DMS53 (cell line): ENCODE measurements at regions not wholly inside any gene's neighbourhood (a gene's known extent, or its start where the extent isn't known, plus 50 kb on each side); places are given as distances from the start of the nearest gene placed in this dataset.
"Not testable (repeated sequence)": the region's sequence is repeated elsewhere in the genome, so short reads cannot be mapped to it uniquely, and the experiment has no call there.

ENCODE experiments used
- DNase-seq: peaks from one replicate; lab custom pipeline; 2025; lab: John Stamatoyannopoulos, UW

DNA sequence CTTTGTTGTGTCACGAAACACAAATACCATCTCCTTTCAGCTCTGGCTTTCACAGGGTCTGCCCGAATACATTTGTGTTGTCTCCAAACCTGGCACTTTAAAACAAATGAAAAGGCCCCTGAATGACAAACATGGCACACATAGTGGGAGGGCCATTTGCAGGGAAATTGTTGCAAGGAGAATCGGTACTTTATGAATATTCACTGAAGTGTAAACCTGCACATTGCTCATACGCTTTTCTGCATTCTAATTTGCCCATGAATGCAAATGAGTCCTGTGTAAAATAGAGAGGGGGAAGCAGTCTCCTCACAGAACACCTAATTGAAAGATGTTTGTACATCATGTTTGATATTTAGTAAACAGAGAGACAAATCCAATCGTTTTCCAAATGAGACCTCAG lies 82.7 kb upstream of the PCDH8 start:
- no peak for DNase-seq

- DNase-seq = no peak
These were observed 81.4 kb upstream of the PCDH8 start for GRCh38 chr13:52929846-52930245.

- DNase-seq = no peak
These were observed 78.5 kb upstream of the PCDH8 start for GRCh38 chr13:52926971-52927370.

- DNase-seq = no peak
These were observed 77.4 kb upstream of the PCDH8 start for GRCh38 chr13:52925775-52926285.

DNA sequence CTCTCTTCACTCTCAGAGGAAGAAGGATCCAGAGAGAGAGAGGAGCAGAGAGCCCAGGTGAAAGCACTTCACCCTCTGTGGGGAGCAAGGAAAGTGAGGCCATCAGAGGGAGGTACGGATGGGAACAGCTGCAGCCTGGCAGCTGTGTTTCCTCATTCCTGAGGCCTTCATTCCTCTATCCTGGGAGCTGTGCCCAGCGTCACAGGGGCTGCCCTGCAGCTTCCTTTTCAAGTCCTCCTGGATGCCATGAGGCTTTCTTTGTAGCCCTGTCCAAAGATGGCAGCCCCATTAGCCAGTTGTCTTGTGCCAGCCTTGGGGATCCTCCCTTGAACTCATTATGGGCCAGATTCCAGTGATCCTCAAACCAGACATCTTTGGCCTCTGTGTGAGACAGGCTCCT lies 76.8 kb upstream of the PCDH8 start:
- DNase-seq = no peak

GRCh38 chr13:52924289-52925148 lies 76.1 kb upstream of the PCDH8 start:
- DNase-seq = no peak

DNA sequence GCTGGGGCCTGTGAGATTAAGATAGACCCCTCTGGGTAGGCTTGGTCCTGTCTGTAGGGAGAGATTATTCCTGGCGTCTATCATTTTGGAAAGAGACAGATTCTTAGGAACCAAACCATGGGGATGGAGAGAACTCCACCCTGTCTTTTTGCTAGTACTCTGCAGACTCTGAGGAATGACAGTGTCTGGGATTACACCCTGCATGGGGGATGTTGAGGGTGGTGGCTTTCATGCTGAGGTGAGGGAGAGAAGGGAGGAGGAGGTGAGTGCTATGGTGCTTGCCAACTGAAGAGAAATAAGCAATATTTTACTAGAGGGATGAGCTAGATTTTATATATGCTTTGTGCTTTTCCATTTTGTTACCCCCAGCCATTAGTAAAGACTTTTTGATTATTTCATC lies 74.5 kb upstream of the PCDH8 start:
- no peak for DNase-seq

DNA sequence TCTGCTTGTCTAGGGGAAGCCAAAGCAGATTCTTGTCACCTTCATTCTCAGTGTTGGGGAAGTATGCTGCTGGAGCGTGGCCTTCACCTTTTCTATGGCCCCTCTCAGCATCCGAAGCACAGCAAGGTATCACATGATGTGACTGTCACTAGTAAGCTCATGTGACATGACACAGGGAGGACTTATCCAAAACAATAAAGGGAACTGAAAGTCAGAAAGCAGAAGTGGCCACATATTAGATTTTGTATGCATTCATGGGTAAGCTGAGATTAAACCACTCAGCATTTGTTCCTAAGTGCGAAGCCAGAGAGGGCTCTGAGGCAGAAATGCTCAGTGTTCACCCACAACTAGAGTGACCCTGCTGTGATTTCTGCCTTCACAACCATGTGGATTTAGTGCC lies 72.8 kb upstream of the PCDH8 start:
- DNase-seq = no peak

DNA sequence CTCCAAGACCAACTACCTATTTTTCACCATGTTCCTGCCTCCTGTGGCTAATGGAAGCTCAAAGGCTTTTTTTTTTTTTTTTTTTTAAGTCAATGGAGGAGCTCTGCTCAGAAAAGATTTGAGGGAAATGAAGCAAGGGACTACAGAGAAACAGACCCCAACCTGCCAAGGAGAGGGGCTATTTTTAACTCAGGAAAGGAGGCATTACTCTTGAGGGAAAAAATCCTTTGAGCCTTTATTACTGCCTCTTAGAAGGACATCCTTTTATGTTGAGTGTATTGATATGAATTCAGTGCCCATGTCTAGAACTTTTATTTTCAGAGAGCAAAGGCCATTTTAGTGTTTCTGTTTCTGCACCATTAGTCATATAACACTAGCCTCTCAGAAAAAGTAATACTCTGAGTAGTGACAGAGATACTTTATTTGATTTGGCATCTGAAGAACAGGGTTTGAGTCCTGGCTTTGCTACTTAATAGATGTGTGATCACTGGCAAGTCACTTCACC lies 68.1 kb upstream of the PCDH8 start:
- no peak for DNase-seq

DNA sequence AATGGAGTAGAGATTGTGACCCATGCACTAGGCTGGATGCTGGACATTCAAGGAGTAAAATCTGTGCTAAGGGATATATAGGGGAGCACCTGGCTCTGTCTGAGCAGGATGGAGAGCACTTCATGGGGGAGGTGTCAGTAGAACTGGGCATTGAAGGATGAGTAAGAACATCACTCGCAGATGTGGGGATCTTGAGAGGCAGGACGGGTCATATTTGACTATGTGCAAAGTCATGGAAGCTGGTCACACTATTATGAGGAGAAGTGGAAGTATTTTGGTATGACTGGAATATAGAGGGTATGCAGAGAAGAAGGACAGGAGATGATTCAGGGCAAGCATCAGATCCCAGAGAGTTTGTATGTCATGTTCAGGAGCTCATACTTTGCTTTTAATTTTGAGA lies 62.9 kb upstream of the PCDH8 start:
- DNase-seq = no peak

GRCh38 chr13:52910318-52910717 lies 61.9 kb upstream of the PCDH8 start:
- not testable (repeated sequence) for DNase-seq

DNA sequence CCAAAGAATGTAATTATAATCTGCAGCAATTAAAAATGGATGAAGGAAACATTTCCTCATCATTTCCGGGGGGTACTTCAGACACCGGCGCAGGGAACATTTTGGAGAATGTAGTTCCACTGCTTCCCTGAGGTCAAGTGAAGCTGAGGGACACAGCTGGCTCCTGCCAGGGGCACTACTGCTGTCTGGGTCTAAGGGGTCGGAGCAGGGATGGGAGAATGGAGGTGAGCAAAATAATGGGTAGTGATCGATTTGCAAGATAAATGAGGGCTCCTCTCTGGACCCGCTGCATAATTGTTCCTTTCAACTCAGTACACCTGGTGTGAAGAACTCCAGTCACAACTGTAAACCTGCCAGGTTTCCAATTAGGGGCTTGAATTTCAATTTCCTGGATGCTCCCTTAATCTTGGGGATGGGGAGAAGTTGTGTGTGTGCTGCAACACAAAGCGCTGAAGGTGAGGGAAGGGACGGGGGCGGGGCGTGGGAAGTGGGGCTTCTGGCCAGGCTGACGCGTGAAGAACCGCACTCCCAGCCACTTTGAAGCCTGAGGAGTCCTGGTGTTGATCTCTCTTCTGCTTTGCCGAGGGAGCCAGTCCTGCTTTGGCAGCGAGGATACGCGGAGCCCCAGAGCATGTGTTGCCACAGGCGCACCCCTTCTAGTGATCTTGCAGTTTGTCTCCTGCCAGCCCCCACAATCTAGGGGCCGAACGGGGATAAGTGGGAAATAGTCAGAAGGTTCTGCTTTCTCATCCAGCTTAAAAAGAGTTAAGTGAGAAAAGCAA lies 57.9 kb upstream of the PCDH8 start:
- DNase-seq = no peak

DNA sequence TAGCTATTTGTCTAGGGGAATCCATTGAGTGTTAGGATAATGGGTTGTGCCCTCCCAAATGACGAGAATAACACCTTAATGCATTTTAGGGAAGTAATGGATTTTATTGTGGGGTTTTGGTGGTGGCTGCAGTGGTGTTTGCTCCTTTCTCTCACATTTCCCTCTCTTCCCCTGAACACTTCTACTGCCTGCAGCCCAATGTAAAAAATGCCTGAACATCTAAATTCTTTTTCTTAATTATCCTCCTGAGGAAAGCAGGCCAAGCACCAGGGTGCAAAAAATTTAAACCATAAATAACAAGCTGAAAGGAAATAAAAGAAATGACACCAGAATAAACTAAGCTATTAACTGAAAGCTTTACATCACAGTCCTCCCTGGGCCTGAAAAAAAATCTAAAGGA lies 57.3 kb upstream of the PCDH8 start:
- no peak for DNase-seq

DNA sequence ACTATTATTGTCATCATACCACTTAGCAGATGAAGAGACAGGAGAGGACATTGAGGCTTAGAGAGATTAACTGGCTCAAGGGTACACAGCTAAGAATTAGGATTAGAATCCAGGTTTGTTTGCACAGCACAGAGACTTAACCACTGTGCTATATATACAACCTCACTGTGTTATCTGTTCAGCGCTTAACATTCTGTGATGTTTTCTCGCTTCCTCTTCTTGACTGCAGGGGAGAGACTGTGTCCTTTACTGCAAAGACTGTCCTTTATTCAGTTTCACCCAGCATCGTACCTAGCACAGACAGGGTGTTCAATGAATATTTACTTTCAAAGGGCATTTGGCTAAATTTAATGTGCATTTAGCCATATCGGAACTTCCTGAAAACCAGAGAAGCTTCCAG lies 54.9 kb upstream of the PCDH8 start:
- no peak for DNase-seq

DNA sequence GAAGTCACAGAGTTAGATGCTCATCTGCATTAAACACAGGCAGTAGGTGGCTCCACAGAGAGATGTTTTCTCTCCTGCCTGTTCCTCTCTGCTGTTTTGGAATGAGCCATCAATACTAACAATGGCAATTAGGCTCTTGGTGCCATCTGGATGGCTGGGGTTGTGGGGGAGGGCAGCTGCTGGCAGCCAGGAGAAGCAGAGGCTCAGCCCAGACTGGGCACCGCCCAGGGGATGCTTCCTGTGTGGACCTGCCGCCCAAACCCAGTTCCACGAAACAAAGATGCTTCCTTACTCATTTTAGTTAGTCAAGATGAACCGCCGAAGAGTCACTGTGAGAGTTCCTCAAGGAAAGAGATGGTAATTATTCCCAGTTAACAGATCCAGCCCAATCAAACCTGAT lies 50.8 kb upstream of the PCDH8 start:
- no peak for DNase-seq
